ENCODE measurements at regions not wholly inside any gene's neighbourhood (a gene's known extent, or its start where the extent isn't known, plus 50 kb on each side); places are given as distances from the start of the nearest gene placed in this dataset.

DNA sequence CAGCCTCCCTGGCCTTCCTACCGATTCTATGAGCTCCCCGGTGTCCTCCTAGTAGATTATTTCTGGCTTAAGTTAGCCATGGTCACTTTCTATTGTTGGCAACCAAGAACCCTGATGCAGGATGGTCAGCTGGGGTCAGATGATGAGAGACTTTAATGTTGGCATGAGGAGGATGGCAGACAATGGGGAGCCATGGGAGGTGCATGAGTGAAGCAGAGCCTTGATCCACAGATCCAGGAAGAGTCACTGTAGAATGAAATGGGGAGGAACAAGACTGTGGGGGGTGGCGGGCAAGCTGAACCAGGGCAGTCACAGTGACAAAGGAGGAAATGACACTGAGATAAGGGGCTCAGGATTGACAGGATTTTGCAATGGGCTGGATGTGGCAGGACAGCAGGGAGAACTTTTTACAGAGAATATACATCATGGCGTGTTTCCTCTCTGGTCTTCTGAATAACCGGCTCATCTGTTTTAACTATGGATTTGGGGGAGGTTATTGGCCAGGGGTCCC is 60.9 kb downstream of the RPLP1 start:
- peaks cover 7% of the 10 kb centered on the region for H3K9me3 Mint-ChIP-seq
- H3K4me1 Mint-ChIP-seq = peaks cover 7% of the 10 kb centered on the region
- Histone ChIP-seq H3K9me3 (ENCODE audit: control insufficient read depth, low read length) (no peaks in the 10 kb centered on the region), H3K4me1 (ENCODE audit: control insufficient read depth, insufficient read depth, low read length) (no peaks in the 10 kb centered on the region), H3K9ac (ENCODE audit: extremely low read depth, low read length, poor library complexity, severe bottlenecking) (no peak overlapping the region), H3K27me3 (ENCODE audit: control insufficient read depth, insufficient read depth, low read length, poor library complexity, severe bottlenecking) (no peaks in the 10 kb centered on the region), H3K27ac (ENCODE audit: low read depth, low read length) (no peak overlapping the region), H3K4me3 (ENCODE audit: low read length) (no peak overlapping the region), H3K36me3 (ENCODE audit: control insufficient read depth, insufficient read depth, low read length) (no peaks in the 10 kb centered on the region)
- no peaks in the 10 kb centered on the region for H3K36me3 Mint-ChIP-seq (ENCODE audit: low read depth)
- no peak overlapping the region for H3K27ac Mint-ChIP-seq
- H3K4me3 Mint-ChIP-seq = no peak overlapping the region
- 83 to 87% methylated on average over 4 to 5 of the region's 5 CpGs for WGBS, 2 experiments (ENCODE audit: insufficient coverage in 1 of 2, insufficient read length in 1 of 2)
- TF ChIP-seq, protein P1, sequence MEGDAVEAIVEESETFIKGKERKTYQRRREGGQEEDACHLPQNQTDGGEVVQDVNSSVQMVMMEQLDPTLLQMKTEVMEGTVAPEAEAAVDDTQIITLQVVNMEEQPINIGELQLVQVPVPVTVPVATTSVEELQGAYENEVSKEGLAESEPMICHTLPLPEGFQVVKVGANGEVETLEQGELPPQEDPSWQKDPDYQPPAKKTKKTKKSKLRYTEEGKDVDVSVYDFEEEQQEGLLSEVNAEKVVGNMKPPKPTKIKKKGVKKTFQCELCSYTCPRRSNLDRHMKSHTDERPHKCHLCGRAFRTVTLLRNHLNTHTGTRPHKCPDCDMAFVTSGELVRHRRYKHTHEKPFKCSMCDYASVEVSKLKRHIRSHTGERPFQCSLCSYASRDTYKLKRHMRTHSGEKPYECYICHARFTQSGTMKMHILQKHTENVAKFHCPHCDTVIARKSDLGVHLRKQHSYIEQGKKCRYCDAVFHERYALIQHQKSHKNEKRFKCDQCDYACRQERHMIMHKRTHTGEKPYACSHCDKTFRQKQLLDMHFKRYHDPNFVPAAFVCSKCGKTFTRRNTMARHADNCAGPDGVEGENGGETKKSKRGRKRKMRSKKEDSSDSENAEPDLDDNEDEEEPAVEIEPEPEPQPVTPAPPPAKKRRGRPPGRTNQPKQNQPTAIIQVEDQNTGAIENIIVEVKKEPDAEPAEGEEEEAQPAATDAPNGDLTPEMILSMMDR (conservative IDR thresholded peaks at IDR 0.05) = no peak
- DNase-seq = no peak
- peaks cover 17% of the 10 kb centered on the region for H3K27me3 Mint-ChIP-seq (ENCODE audit: insufficient read depth)

DNA sequence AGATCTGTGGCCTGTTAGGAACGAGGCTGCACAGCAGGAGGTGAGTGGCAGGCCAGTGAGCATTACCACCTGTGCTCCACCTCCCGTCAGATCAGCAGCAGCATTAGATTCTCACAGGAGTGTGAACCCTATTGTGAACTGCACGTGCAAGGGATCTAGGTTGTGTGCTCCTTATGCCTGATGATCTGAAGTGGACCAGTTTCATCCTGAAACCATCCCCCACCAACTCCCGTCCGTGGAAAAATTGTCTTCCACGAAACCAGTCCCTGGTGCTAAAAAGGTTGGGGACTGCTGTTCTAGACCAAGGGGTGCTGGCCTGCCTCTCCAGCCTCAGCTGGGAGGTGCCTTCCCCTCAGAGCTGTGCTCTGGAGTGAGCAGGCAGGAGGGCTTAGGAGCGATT is 61.4 kb downstream of the RPLP1 start:
- Mint-ChIP-seq H3K36me3 (ENCODE audit: low read depth) (no peaks in the 10 kb centered on the region), H3K27ac (no peak overlapping the region), H3K4me3 (no peak overlapping the region), H3K27me3 (ENCODE audit: insufficient read depth) (peaks cover 20% of the 10 kb centered on the region), H3K9me3 (peaks cover 7% of the 10 kb centered on the region), H3K4me1 (peaks cover 7% of the 10 kb centered on the region)
- Histone ChIP-seq H3K27me3 (ENCODE audit: control insufficient read depth, insufficient read depth, low read length, poor library complexity, severe bottlenecking) (no peaks in the 10 kb centered on the region), H3K9me3 (ENCODE audit: control insufficient read depth, low read length) (no peaks in the 10 kb centered on the region), H3K36me3 (ENCODE audit: control insufficient read depth, insufficient read depth, low read length) (no peaks in the 10 kb centered on the region), H3K4me1 (ENCODE audit: control insufficient read depth, insufficient read depth, low read length) (no peaks in the 10 kb centered on the region), H3K4me3 (ENCODE audit: low read length) (no peak overlapping the region), H3K27ac (ENCODE audit: low read depth, low read length) (no peak overlapping the region), H3K9ac (ENCODE audit: extremely low read depth, low read length, poor library complexity, severe bottlenecking) (no peak overlapping the region)
- WGBS, 2 experiments (ENCODE audit: insufficient coverage in 1 of 2, insufficient read length in 1 of 2) = 81 to 85% methylated on average over 4 to 7 of the region's 7 CpGs
- DNase-seq = no peak
- TF ChIP-seq, protein P1 (conservative IDR thresholded peaks at IDR 0.05) = no peak

DNA sequence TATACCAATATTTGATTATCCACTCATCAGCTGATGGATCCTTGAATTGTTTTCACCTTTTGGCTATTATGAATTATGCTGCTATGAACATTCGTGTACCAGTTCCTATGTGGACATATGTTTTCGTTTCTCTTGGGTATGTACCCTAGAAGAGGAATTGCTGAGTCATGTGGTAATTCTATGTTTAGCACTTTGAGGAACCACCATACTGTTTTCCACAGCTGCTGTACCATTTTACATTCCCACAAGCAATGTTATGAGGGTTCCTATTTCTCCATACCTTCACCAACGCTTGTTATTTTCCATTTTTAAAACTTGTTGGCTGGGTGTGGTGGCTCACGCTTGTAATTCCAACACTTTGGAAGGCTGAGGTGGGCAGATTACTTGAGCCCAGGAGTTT is 62.9 kb downstream of the RPLP1 start:
- Histone ChIP-seq H3K27ac (ENCODE audit: low read depth, low read length) (no peak overlapping the region), H3K9ac (ENCODE audit: extremely low read depth, low read length, poor library complexity, severe bottlenecking) (no peak overlapping the region), H3K36me3 (ENCODE audit: control insufficient read depth, insufficient read depth, low read length) (no peaks in the 10 kb centered on the region), H3K4me1 (ENCODE audit: control insufficient read depth, insufficient read depth, low read length) (no peaks in the 10 kb centered on the region), H3K9me3 (ENCODE audit: control insufficient read depth, low read length) (no peaks in the 10 kb centered on the region), H3K4me3 (ENCODE audit: low read length) (no peak overlapping the region), H3K27me3 (ENCODE audit: control insufficient read depth, insufficient read depth, low read length, poor library complexity, severe bottlenecking) (peaks cover 11% of the 10 kb centered on the region)
- TF ChIP-seq, protein P1 (conservative IDR thresholded peaks at IDR 0.05) = no peak
- H3K4me1 Mint-ChIP-seq = peaks cover 7% of the 10 kb centered on the region
- H3K4me3 Mint-ChIP-seq = no peak overlapping the region
- no peaks in the 10 kb centered on the region for H3K9me3 Mint-ChIP-seq
- no peak overlapping the region for H3K27ac Mint-ChIP-seq
- no peaks in the 10 kb centered on the region for H3K36me3 Mint-ChIP-seq (ENCODE audit: low read depth)
- H3K27me3 Mint-ChIP-seq (ENCODE audit: insufficient read depth) = peaks cover 26% of the 10 kb centered on the region
- WGBS, 2 experiments (ENCODE audit: insufficient coverage in 1 of 2, insufficient read length in 1 of 2) = 95 to 96% methylated on average over 3 to 4 of the region's 4 CpGs
- DNase-seq = no peak

Measured in endodermal cell (in vitro differentiated cells).